ENCODE measurements at regions not wholly inside any gene's neighbourhood (a gene's known extent, or its start where the extent isn't known, plus 50 kb on each side); places are given as distances from the start of the nearest gene placed in this dataset.
"Not testable (repeated sequence)": the region's sequence is repeated elsewhere in the genome, so short reads cannot be mapped to it uniquely, and the experiment has no call there.

DNA sequence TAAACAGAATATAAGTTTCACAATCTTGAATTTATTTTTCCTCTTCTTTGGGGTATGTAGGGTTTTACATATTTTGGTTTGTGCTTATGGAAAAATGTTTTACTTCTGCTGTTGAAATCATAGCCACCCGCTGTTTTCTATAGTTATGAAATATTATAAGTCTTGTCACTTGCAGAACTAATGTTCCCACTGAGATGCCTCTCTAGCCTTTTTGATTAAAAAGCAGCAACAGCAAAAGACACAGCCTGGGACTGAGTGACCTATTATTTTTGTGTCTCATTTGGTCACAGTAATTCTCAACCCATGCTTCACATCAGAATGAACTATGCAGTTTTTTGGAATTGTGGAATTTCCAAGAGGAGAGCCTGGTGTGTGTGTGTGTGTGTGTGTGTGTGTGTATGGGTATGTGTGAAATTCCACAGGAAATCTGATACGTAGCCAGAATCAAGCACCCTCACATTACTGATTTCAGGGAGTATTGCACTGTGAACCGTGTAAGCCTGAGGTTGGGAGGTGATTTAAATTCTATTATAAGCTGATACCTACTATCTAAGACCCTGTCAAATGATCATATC is 55.7 kb upstream of the FRMD6 start:
- DNase-seq, result no peak

- DNase-seq, result no peak
These were observed 55.1 kb upstream of the FRMD6 start for GRCh38 chr14:51596488-51597117.

DNA sequence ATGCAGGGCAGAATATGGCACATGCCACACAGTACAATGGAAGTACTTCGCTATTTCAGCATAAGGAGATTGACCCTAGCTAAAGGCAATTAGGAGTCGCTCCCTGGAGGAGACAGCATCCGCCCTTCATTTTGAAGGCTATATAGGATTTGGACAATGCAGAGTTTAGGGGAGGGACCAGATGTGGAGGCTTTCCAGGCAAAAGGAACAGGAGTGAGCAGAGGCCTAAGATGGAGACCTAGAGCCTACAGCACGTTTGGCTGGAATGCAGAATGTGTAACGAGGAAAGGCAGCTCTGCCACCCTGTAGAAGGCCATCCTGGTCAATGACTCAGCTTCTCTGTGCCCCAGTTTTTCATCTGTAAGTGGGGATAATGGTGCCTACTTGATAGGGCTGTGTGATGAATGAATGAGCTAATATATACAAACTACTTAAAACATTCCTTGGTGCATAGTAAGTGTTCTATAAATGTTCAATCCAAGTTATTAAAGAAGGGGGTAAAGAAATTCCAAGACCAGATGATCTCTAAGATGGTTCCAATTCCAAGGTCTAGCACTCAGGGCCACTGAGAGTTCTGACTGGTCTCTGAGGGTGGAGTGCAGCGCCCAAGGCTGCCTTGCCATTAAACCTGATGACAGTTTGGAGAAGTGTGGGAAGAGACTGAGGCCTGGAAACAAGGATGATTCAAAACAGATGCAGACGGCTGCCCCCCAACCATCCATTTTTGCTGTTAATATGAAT is 54.3 kb upstream of the FRMD6 start:
- no peak for DNase-seq

- DNase-seq, result not testable (repeated sequence)
These were observed 52.6 kb upstream of the FRMD6 start for GRCh38 chr14:51598924-51599600.

- DNase-seq, result no peak
These were observed 51.1 kb upstream of the FRMD6 start for GRCh38 chr14:51600658-51601057.

All from NCI-H1694 (cell line).